ENCODE measurements at regions not wholly inside any gene's neighbourhood (a gene's known extent, or its start where the extent isn't known, plus 50 kb on each side); places are given as distances from the start of the nearest gene placed in this dataset.

GRCh38 chr16:49930841-49931240 is 74.9 kb upstream of the ZNF423 start:
- ATAC-seq (no peak), DNase-seq (no peak)
- Mint-ChIP-seq H3K27me3 (ENCODE audit: low read depth) (peaks cover 12% of the 10 kb centered on the region), H3K9me3 (no peaks in the 10 kb centered on the region), H3K36me3 (ENCODE audit: insufficient read depth) (no peaks in the 10 kb centered on the region), H3K4me1 (ENCODE audit: low read depth) (no peaks in the 10 kb centered on the region), H3K4me3 (no peak overlapping the region)

- DNase-seq (no peak), ATAC-seq (no peak)
- H3K4me1 Mint-ChIP-seq (ENCODE audit: low read depth): no peaks in the 10 kb centered on the region
- peaks cover 12% of the 10 kb centered on the region for H3K27me3 Mint-ChIP-seq (ENCODE audit: low read depth)
- no peaks in the 10 kb centered on the region for H3K36me3 Mint-ChIP-seq (ENCODE audit: insufficient read depth)
- no peaks in the 10 kb centered on the region for H3K9me3 Mint-ChIP-seq
- H3K4me3 Mint-ChIP-seq: no peak overlapping the region
These were observed 75.4 kb upstream of the ZNF423 start for GRCh38 chr16:49931266-49931665.

- ATAC-seq (no peak), DNase-seq (no peak)
- Mint-ChIP-seq H3K4me3 (no peak overlapping the region), H3K36me3 (ENCODE audit: insufficient read depth) (no peaks in the 10 kb centered on the region), H3K9me3 (no peaks in the 10 kb centered on the region), H3K27me3 (ENCODE audit: low read depth) (peaks cover 11% of the 10 kb centered on the region), H3K4me1 (ENCODE audit: low read depth) (no peaks in the 10 kb centered on the region)
These were observed 76.0 kb upstream of the ZNF423 start for GRCh38 chr16:49931916-49932315.

- H3K4me1 Mint-ChIP-seq (ENCODE audit: low read depth): no peaks in the 10 kb centered on the region
- no peak for ATAC-seq
- no peak overlapping the region for H3K4me3 Mint-ChIP-seq
- H3K9me3 Mint-ChIP-seq: no peaks in the 10 kb centered on the region
- peaks cover 10% of the 10 kb centered on the region for H3K27me3 Mint-ChIP-seq (ENCODE audit: low read depth)
- no peak for DNase-seq
- H3K36me3 Mint-ChIP-seq (ENCODE audit: insufficient read depth): no peaks in the 10 kb centered on the region
These were observed 76.5 kb upstream of the ZNF423 start for GRCh38 chr16:49932434-49932833.

GRCh38 chr16:49932946-49933345 is 77.0 kb upstream of the ZNF423 start:
- no peaks in the 10 kb centered on the region for H3K36me3 Mint-ChIP-seq (ENCODE audit: insufficient read depth)
- DNase-seq (no peak), ATAC-seq (no peak)

GRCh38 chr16:49936791-49937190 is 80.9 kb upstream of the ZNF423 start:
- Mint-ChIP-seq H3K4me3 (no peak overlapping the region), H3K4me1 (ENCODE audit: low read depth) (no peaks in the 10 kb centered on the region), H3K9me3 (no peaks in the 10 kb centered on the region), H3K36me3 (ENCODE audit: insufficient read depth) (no peaks in the 10 kb centered on the region), H3K27me3 (ENCODE audit: low read depth) (peaks cover 11% of the 10 kb centered on the region)
- no peak for DNase-seq
- no peak for ATAC-seq

More at GRCh38 chr16:49932946-49933345, 77.0 kb upstream of the ZNF423 start:
- no peak overlapping the region for H3K4me3 Mint-ChIP-seq
- H3K4me1 Mint-ChIP-seq (ENCODE audit: low read depth): no peaks in the 10 kb centered on the region
- no peaks in the 10 kb centered on the region for H3K9me3 Mint-ChIP-seq
- peaks cover 10% of the 10 kb centered on the region for H3K27me3 Mint-ChIP-seq (ENCODE audit: low read depth)

- ATAC-seq (no peak), DNase-seq (no peak)
- no peaks in the 10 kb centered on the region for H3K9me3 Mint-ChIP-seq
- H3K4me1 Mint-ChIP-seq (ENCODE audit: low read depth): no peaks in the 10 kb centered on the region
- no peaks in the 10 kb centered on the region for H3K36me3 Mint-ChIP-seq (ENCODE audit: insufficient read depth)
- peaks cover 7% of the 10 kb centered on the region for H3K27me3 Mint-ChIP-seq (ENCODE audit: low read depth)
- no peak overlapping the region for H3K4me3 Mint-ChIP-seq
These were observed 82.0 kb upstream of the ZNF423 start for GRCh38 chr16:49937886-49938285.

GRCh38 chr16:49939495-49939894 is 83.6 kb upstream of the ZNF423 start:
- DNase-seq: no peak
- Mint-ChIP-seq H3K4me1 (ENCODE audit: low read depth) (no peaks in the 10 kb centered on the region), H3K36me3 (ENCODE audit: insufficient read depth) (no peaks in the 10 kb centered on the region), H3K4me3 (no peak overlapping the region), H3K27me3 (ENCODE audit: low read depth) (peaks cover 10% of the 10 kb centered on the region), H3K9me3 (no peaks in the 10 kb centered on the region)
- ATAC-seq: no peak

- H3K36me3 Mint-ChIP-seq (ENCODE audit: insufficient read depth): no peaks in the 10 kb centered on the region
- no peaks in the 10 kb centered on the region for H3K9me3 Mint-ChIP-seq
- H3K27me3 Mint-ChIP-seq (ENCODE audit: low read depth): peaks cover 10% of the 10 kb centered on the region
- DNase-seq (no peak), ATAC-seq (no peak)
- no peak overlapping the region for H3K4me3 Mint-ChIP-seq
- H3K4me1 Mint-ChIP-seq (ENCODE audit: low read depth): no peaks in the 10 kb centered on the region
These were observed 84.4 kb upstream of the CNEP1R1 start for GRCh38 chr16:49940464-49941224.

GRCh38 chr16:49944221-49944620 is 80.8 kb upstream of the CNEP1R1 start:
- H3K27me3 Mint-ChIP-seq (ENCODE audit: low read depth): peaks cover 16% of the 10 kb centered on the region
- DNase-seq (no peak), ATAC-seq (no peak)
- H3K9me3 Mint-ChIP-seq: no peaks in the 10 kb centered on the region
- no peaks in the 10 kb centered on the region for H3K4me1 Mint-ChIP-seq (ENCODE audit: low read depth)
- H3K36me3 Mint-ChIP-seq (ENCODE audit: insufficient read depth): no peaks in the 10 kb centered on the region
- H3K4me3 Mint-ChIP-seq: no peak overlapping the region

GRCh38 chr16:49947907-49948678 is 76.9 kb upstream of the CNEP1R1 start:
- H3K36me3 Mint-ChIP-seq (ENCODE audit: insufficient read depth): no peaks in the 10 kb centered on the region
- DNase-seq (no peak), ATAC-seq (no peak)
- no peaks in the 10 kb centered on the region for H3K4me1 Mint-ChIP-seq (ENCODE audit: low read depth)
- H3K9me3 Mint-ChIP-seq: no peaks in the 10 kb centered on the region
- H3K27me3 Mint-ChIP-seq (ENCODE audit: low read depth): peaks cover 10% of the 10 kb centered on the region
- H3K4me3 Mint-ChIP-seq: no peak overlapping the region

- ATAC-seq (no peak), DNase-seq (no peak)
- no peaks in the 10 kb centered on the region for H3K36me3 Mint-ChIP-seq (ENCODE audit: insufficient read depth)
- peaks cover 8% of the 10 kb centered on the region for H3K27me3 Mint-ChIP-seq (ENCODE audit: low read depth)
- H3K9me3 Mint-ChIP-seq: no peaks in the 10 kb centered on the region
- no peaks in the 10 kb centered on the region for H3K4me1 Mint-ChIP-seq (ENCODE audit: low read depth)
- H3K4me3 Mint-ChIP-seq: no peak overlapping the region
These were observed 73.3 kb upstream of the CNEP1R1 start for GRCh38 chr16:49951574-49952195.

GRCh38 chr16:49952386-49952785 is 72.6 kb upstream of the CNEP1R1 start:
- H3K36me3 Mint-ChIP-seq (ENCODE audit: insufficient read depth): no peaks in the 10 kb centered on the region
- H3K9me3 Mint-ChIP-seq: no peaks in the 10 kb centered on the region
- DNase-seq (no peak), ATAC-seq (no peak)
- peaks cover 12% of the 10 kb centered on the region for H3K27me3 Mint-ChIP-seq (ENCODE audit: low read depth)
- H3K4me3 Mint-ChIP-seq: no peak overlapping the region
- H3K4me1 Mint-ChIP-seq (ENCODE audit: low read depth): no peaks in the 10 kb centered on the region

- Mint-ChIP-seq H3K36me3 (ENCODE audit: insufficient read depth) (no peaks in the 10 kb centered on the region), H3K4me1 (ENCODE audit: low read depth) (no peaks in the 10 kb centered on the region), H3K27me3 (ENCODE audit: low read depth) (peaks cover 9% of the 10 kb centered on the region), H3K4me3 (no peak overlapping the region), H3K9me3 (no peaks in the 10 kb centered on the region)
- no peak for DNase-seq
- no peak for ATAC-seq
These were observed 71.9 kb upstream of the CNEP1R1 start for GRCh38 chr16:49953090-49953489.

- Mint-ChIP-seq H3K36me3 (ENCODE audit: insufficient read depth) (no peaks in the 10 kb centered on the region), H3K9me3 (no peaks in the 10 kb centered on the region), H3K4me3 (no peak overlapping the region), H3K4me1 (ENCODE audit: low read depth) (no peaks in the 10 kb centered on the region), H3K27me3 (ENCODE audit: low read depth) (peaks cover 4% of the 10 kb centered on the region)
- DNase-seq: no peak
- ATAC-seq: no peak
These were observed 69.2 kb upstream of the CNEP1R1 start for GRCh38 chr16:49955858-49956257.
